HCT116 (cell line): ENCODE measurements at regions not wholly inside any gene's neighbourhood (a gene's known extent, or its start where the extent isn't known, plus 50 kb on each side); places are given as distances from the start of the nearest gene placed in this dataset.

Experiments used
- ATAC-seq: fragments of 200-7000 bp; cut with Tn5 transposase; 2 replicates; pipeline ENCODE4 v1.9.1; 2020; ENCODE audit warnings: mild to moderate bottlenecking, moderate library complexity
- BruUV-seq: library from RNA; stranded (reverse); fragments of 400-500 nt; replicated peaks from 2 replicates; lab custom pipeline; 2021; lab: Mats Ljungman, UMichigan
- CTCF ChIA-PET: fragments of 300-600 bp; sonication (Branson Sonifier 250); formaldehyde crosslinking; loops from one replicate; lab custom pipeline; 2021; ENCODE audit warnings: antibody characterized with exemption; lab: Charles Lee
- POLR2A ChIA-PET: fragments of 300-600, 350-600 bp; sonication (Branson Sonifier 250); formaldehyde crosslinking; loops from one replicate; lab custom pipeline; 2021; ENCODE audit warnings: antibody characterized with exemption; lab: Charles Lee
- RAD21 ChIA-PET, 2 experiments: fragments of 300-600 bp; sonication (Branson Sonifier 250); formaldehyde crosslinking; loops; one replicate each; lab custom pipeline; 2023; ENCODE audit warnings: low total read pairs in 2 of 2; ENCODE audit not compliant: uncharacterized antibody in 2 of 2, unreplicated experiment in 2 of 2, low non-redundant PET in 1 of 2; lab: Charles Lee
- DNase-seq: peaks from one replicate; pipeline ENCODE4 v3.0.0-alpha.2; 2010; ENCODE audit warnings: low read depth, low spot score
- H2AFZ ChIP-seq: fragments of 200-600 bp; shearing (Covaris generic), sonication (generic); 2 replicates; pipeline ENCODE4 v1.6.1; 2017; ENCODE audit warnings: low read depth, mixed run types, mixed read lengths, antibody characterized with exemption, low read length; ENCODE audit not compliant: poor library complexity, severe bottlenecking
- H3K27ac ChIP-seq: 2 replicates; pipeline ENCODE4 v1.5.1; 2012; ENCODE audit warnings: low read depth, low read length
- H3K27me3 ChIP-seq: fragments of 200-600 bp; sonication (generic); 2 replicates; pipeline ENCODE4 v1.6.1; 2016; ENCODE audit warnings: mixed run types, low read length, mixed read lengths; ENCODE audit not compliant: insufficient read depth
- H3K36me3 ChIP-seq, 2 experiments: fragments of 200-500 bp in 1 of 2; fragments of 200-600 bp in 1 of 2; sonication (Bioruptor generic) in 1 of 2; sonication (generic) in 1 of 2; 2 replicates each; pipeline versions ENCODE4 v1.5.1 to v1.6.1; 2014 to 2016; ENCODE audit warnings: low read length in 2 of 2, inconsistent platforms in 1 of 2, mixed read lengths in 1 of 2, mixed run types in 1 of 2; ENCODE audit not compliant: insufficient read depth in 2 of 2, control insufficient read depth in 1 of 2
- H3K4me1 ChIP-seq, 2 experiments: fragments of 200-600 bp in 1 of 2; sonication (generic) in 1 of 2; 2 replicates each; pipeline versions ENCODE4 v1.5.1 to v1.6.1; 2012 to 2017; ENCODE audit warnings: low read length in 2 of 2, inconsistent platforms in 1 of 2, mild to moderate bottlenecking in 1 of 2, mixed read lengths in 1 of 2, mixed run types in 1 of 2, moderate library complexity in 1 of 2; ENCODE audit not compliant: insufficient read depth in 2 of 2, control insufficient read depth in 1 of 2
- H3K4me2 ChIP-seq: fragments of 200-600 bp; sonication (generic); 2 replicates; pipeline ENCODE4 v1.6.1; 2017; ENCODE audit warnings: mixed run types, low read length, mixed read lengths
- H3K4me3 ChIP-seq, 2 experiments: fragments of 200-600 bp in 1 of 2; sonication (generic) in 1 of 2; replicated peaks in 1 of 2; 2 replicates each; pipeline ENCODE4 v1.5.1; 2011 to 2016; ENCODE audit warnings: low read length in 2 of 2, control low read depth in 1 of 2, low read depth in 1 of 2, mild to moderate bottlenecking in 1 of 2, mixed read lengths in 1 of 2, mixed run types in 1 of 2
- H3K79me2 ChIP-seq: fragments of 200-600 bp; sonication (generic); 2 replicates; pipeline ENCODE4 v1.6.1; 2017; ENCODE audit warnings: mild to moderate bottlenecking, mixed run types, low read length, moderate library complexity, mixed read lengths; ENCODE audit not compliant: insufficient read depth
- H3K9ac ChIP-seq: fragments of 200-600 bp; sonication (generic); 2 replicates; pipeline ENCODE4 v1.6.1; 2016; ENCODE audit warnings: low read length, mixed read lengths
- H3K9me2 ChIP-seq: fragments of 200-600 bp; sonication (generic), shearing (Covaris generic); 2 replicates; pipeline ENCODE4 v1.6.1; 2017; ENCODE audit warnings: mixed run types, mild to moderate bottlenecking, moderate library complexity; ENCODE audit not compliant: insufficient read depth
- H3K9me3 ChIP-seq, 2 experiments: fragments of 200-500 bp in 1 of 2; fragments of 200-600 bp in 1 of 2; sonication (Bioruptor generic) in 1 of 2; sonication (generic) in 1 of 2; 2 replicates each; pipeline ENCODE4 v1.6.1; 2014 to 2017; ENCODE audit warnings: low read length in 2 of 2, mixed read lengths in 2 of 2, inconsistent platforms in 1 of 2, low read depth in 1 of 2, mild to moderate bottlenecking in 1 of 2, mixed run types in 1 of 2, moderate library complexity in 1 of 2; ENCODE audit not compliant: control insufficient read depth in 1 of 2, insufficient read depth in 1 of 2
- H4K20me1 ChIP-seq: fragments of 200-600 bp; sonication (generic), shearing (Covaris generic); 2 replicates; pipeline ENCODE4 v1.6.1; 2017; ENCODE audit warnings: mixed run types, mild to moderate bottlenecking, moderate library complexity; ENCODE audit not compliant: insufficient read depth
- ATF3 ChIP-seq: IDR thresholded peaks from 2 replicates; pipeline ENCODE4 v1.6.1; 2012
- CTCF ChIP-seq, 3 experiments: fragments of 200-600 bp in 1 of 3; sonication (generic) in 1 of 3; IDR thresholded peaks in 2 of 3; conservative IDR thresholded peaks in 1 of 3; 2 replicates each; pipeline ENCODE4 v1.5.1; 2012 to 2017; ENCODE audit warnings: low read depth in 2 of 3, low read length in 2 of 3, antibody characterized with exemption in 1 of 3, borderline replicate concordance in 1 of 3, control low read depth in 1 of 3, mild to moderate bottlenecking in 1 of 3, mixed read lengths in 1 of 3, mixed run types in 1 of 3, moderate library complexity in 1 of 3; ENCODE audit not compliant: insufficient read depth in 1 of 3
- EZH2 ChIP-seq: fragments of 200-600 bp; sonication (generic); IDR thresholded peaks from 2 replicates; pipeline ENCODE4 v1.6.1; 2017; ENCODE audit warnings: antibody characterized with exemption, mixed run types
- EZH2phosphoT487 ChIP-seq: fragments of 200-600 bp; IDR thresholded peaks from 2 replicates; pipeline ENCODE4 v1.6.1; 2018; ENCODE audit warnings: antibody characterized with exemption, borderline replicate concordance
- MAX ChIP-seq: IDR thresholded peaks from 2 replicates; pipeline ENCODE4 v1.6.1; 2012
- RAD21 ChIP-seq: IDR thresholded peaks from 2 replicates; pipeline ENCODE4 v1.6.1; 2012; ENCODE audit warnings: low read depth, mild to moderate bottlenecking
- SRF ChIP-seq: IDR thresholded peaks from 2 replicates; pipeline ENCODE4 v1.6.1; 2012; ENCODE audit warnings: low read depth
- YY1 ChIP-seq: IDR thresholded peaks from 2 replicates; pipeline ENCODE4 v1.6.1; 2011; ENCODE audit warnings: low read length, low read depth, moderate library complexity, mild to moderate bottlenecking; ENCODE audit not compliant: insufficient replicate concordance; ENCODE audit errors: extremely low read depth
- intact Hi-C: fragments of 100-400 bp; cut with micrococcal nuclease; formaldehyde crosslinking; loops from 2 replicates; pipeline ENCODE4 v1.10.0; 2022

GRCh38 chr5:102613661-102614060 lies 114.9 kb upstream of the SLCO6A1 start:
- Histone ChIP-seq H3K36me3 (no peaks in the 10 kb centered on the region), H3K27me3 (no peaks in the 10 kb centered on the region), H3K4me2 (no peak overlapping the region), H3K4me1 (no peaks in the 10 kb centered on the region), H3K9ac (no peak overlapping the region), H3K27ac (no peak overlapping the region), H4K20me1 (no peaks in the 10 kb centered on the region), H2AFZ (no peak overlapping the region), H3K9me2 (no peaks in the 10 kb centered on the region), H3K4me3 (no peak overlapping the region), H3K79me2 (no peaks in the 10 kb centered on the region), H3K9me3 (no peaks in the 10 kb centered on the region)
- no peak for ATAC-seq
- ChIA-PET POLR2A (no interaction called here), CTCF (no interaction called here), RAD21 (no interaction called here)
- TF ChIP-seq CTCF (IDR thresholded peaks at IDR 0.05 in 2 of 3, conservative IDR thresholded peaks at IDR 0.05 in 1 of 3; ENCODE audit: borderline replicate concordance in 1 of 3, insufficient read depth in 1 of 3, low read depth in 2 of 3, low read length in 2 of 3): no peak
- TF ChIP-seq EZH2phosphoT487: no peak
- TF ChIP-seq YY1: no peak
- TF ChIP-seq MAX: no peak
- intact Hi-C loops: no loop called here
- BruUV-seq: no TSS peak
- DNase-seq: no peak

GRCh38 chr5:102617191-102618187 lies 118.7 kb upstream of the SLCO6A1 start:
- Histone ChIP-seq H3K4me3 (no peak overlapping the region), H3K4me1 (no peaks in the 10 kb centered on the region), H3K79me2 (no peaks in the 10 kb centered on the region), H3K4me2 (no peak overlapping the region), H3K27ac (no peak overlapping the region), H3K36me3 (no peaks in the 10 kb centered on the region), H3K9me3 (peaks cover 0 to 7% of the 10 kb centered on the region in 2 experiments; a peak in 1 of 4 replicates), H3K27me3 (no peaks in the 10 kb centered on the region), H3K9ac (no peak overlapping the region), H3K9me2 (no peaks in the 10 kb centered on the region), H4K20me1 (no peaks in the 10 kb centered on the region), H2AFZ (no peak overlapping the region)
- TF ChIP-seq ATF3 (no peak), EZH2 (no peak), SRF (no peak), RAD21 (no peak)
- ATAC-seq (no peak), DNase-seq (no peak)
- no TSS peak for BruUV-seq
- intact Hi-C loops: no loop called here
- ChIA-PET CTCF (no interaction called here), POLR2A (no interaction called here), RAD21 (no interaction called here)
